Nephron progenitor cell (in vitro differentiated cells): ENCODE measurements at regions not wholly inside any gene's neighbourhood (a gene's known extent, or its start where the extent isn't known, plus 50 kb on each side); places are given as distances from the start of the nearest gene placed in this dataset.
A peak's percentile ranks its signal among the peaks of the same experiment; 100 is the strongest.

Experiments
- DNase-seq: peaks from one replicate; pipeline ENCODE4 v3.0.0; 2021
- H3K27ac Mint-ChIP-seq: 2 replicates; pipeline ENCODE4 v1.8.0; 2021; ENCODE audit warnings: mild to moderate bottlenecking, moderate library complexity, mixed read lengths
- H3K27me3 Mint-ChIP-seq: 2 replicates; pipeline ENCODE4 v1.8.0; 2021; ENCODE audit warnings: mild to moderate bottlenecking, low read depth, mixed read lengths; ENCODE audit not compliant: poor library complexity
- H3K36me3 Mint-ChIP-seq: 2 replicates; pipeline ENCODE4 v1.8.0; 2021; ENCODE audit warnings: low read depth, mixed read lengths
- H3K4me1 Mint-ChIP-seq: 2 replicates; pipeline ENCODE4 v1.8.0; 2021; ENCODE audit warnings: mixed read lengths
- H3K4me3 Mint-ChIP-seq: 2 replicates; pipeline ENCODE4 v1.8.0; 2021; ENCODE audit warnings: mild to moderate bottlenecking, moderate library complexity, mixed read lengths
- H3K9me3 Mint-ChIP-seq: 2 replicates; pipeline ENCODE4 v1.8.0; 2021; ENCODE audit warnings: mild to moderate bottlenecking, moderate library complexity, mixed read lengths
- CTCF ChIP-seq: fragments of 200-600 bp; sonication (generic); IDR thresholded peaks from 2 replicates; pipeline ENCODE4 v1.5.0; 2021; ENCODE audit warnings: antibody characterized with exemption

GRCh38 chr10:116792817-116793216 is 50.5 kb upstream of the HSPA12A start:
- TF ChIP-seq CTCF = no peak
- H3K36me3 Mint-ChIP-seq = no peaks in the 10 kb centered on the region
- DNase-seq = no peak
- no peak overlapping the region for H3K4me3 Mint-ChIP-seq
- peaks cover 5% of the 10 kb centered on the region for H3K9me3 Mint-ChIP-seq
- H3K4me1 Mint-ChIP-seq = no peaks in the 10 kb centered on the region
- peaks cover 54% of the 10 kb centered on the region for H3K27me3 Mint-ChIP-seq
- H3K27ac Mint-ChIP-seq = no peak overlapping the region

GRCh38 chr10:116796469-116796868 is 52.8 kb upstream of the ENO4 start:
- no peak for DNase-seq
- no peaks in the 10 kb centered on the region for H3K36me3 Mint-ChIP-seq
- no peaks in the 10 kb centered on the region for H3K4me1 Mint-ChIP-seq
- no peak overlapping the region for H3K27ac Mint-ChIP-seq
- TF ChIP-seq CTCF = no peak
- peaks cover 46% of the 10 kb centered on the region for H3K27me3 Mint-ChIP-seq
- peaks cover 5% of the 10 kb centered on the region for H3K9me3 Mint-ChIP-seq
- no peak overlapping the region for H3K4me3 Mint-ChIP-seq

- H3K27me3 Mint-ChIP-seq = peaks cover 49% of the 10 kb centered on the region
- H3K9me3 Mint-ChIP-seq = peaks cover 5% of the 10 kb centered on the region
- H3K4me3 Mint-ChIP-seq = no peak overlapping the region
- TF ChIP-seq CTCF = peak; percentile 89
- no peaks in the 10 kb centered on the region for H3K4me1 Mint-ChIP-seq
- no peaks in the 10 kb centered on the region for H3K36me3 Mint-ChIP-seq
- H3K27ac Mint-ChIP-seq = no peak overlapping the region
- peak; percentile 90 for DNase-seq
Observed at GRCh38 chr10:116796910-116797513, 52.3 kb upstream of the ENO4 start.

GRCh38 chr10:116798859-116799258 is 50.4 kb upstream of the ENO4 start:
- Mint-ChIP-seq H3K27ac (no peak overlapping the region), H3K9me3 (no peaks in the 10 kb centered on the region), H3K4me3 (no peak overlapping the region), H3K36me3 (no peaks in the 10 kb centered on the region), H3K27me3 (peaks cover 47% of the 10 kb centered on the region), H3K4me1 (peaks cover 11% of the 10 kb centered on the region)
- no peak for TF ChIP-seq CTCF
- DNase-seq = no peak
